ENCODE measurements at regions not wholly inside any gene's neighbourhood (a gene's known extent, or its start where the extent isn't known, plus 50 kb on each side); places are given as distances from the start of the nearest gene placed in this dataset.

DNA sequence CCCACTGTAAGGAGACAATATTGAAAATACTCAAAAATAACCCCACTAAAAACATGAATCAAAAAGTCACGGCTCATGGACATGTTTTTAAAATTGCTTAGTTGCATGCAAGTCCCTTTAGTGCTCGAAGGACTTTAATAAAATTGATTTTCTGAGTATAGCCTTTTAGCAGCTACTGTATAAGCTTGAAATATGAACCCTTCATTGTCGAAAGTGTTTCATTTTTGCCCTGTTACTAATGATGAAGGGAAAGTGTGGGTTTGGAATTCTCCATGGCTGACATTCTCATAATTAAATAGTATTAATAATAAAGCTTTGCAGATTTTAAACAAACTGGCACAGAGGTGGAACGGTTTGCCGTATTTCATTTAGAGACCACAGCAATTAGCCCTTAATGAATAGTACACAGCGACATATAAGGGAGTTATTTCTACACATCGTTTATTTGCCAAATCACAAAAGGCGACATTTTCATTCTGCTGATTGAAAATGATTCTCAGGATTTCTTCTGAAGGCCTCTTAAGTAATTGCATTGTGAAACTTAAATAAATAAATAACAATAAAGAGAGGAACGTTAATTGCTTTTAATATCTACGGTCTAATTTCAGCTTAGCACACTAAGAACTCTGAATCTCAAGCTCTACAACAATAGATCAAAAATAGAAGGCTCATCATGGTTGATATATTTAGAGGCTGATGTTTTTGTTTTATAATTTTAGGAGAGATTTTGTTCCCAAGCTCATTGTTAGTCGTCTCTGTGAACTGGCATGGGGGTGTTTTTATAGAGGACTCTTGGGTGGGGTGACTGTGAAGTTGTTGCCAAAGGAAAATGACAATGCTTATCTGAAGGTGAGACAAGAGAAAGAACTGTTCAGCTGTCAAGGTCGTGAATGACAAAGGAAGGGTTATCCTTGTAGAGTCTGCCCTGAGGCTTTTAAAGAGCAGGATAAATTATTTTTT is 60.6 kb downstream of the IRX6 start:
- no peak overlapping the region for H4K91ac ChIP-seq (replicated peaks; ENCODE audit: insufficient read length, low read length)
- H2BK5ac ChIP-seq (ENCODE audit: low read depth, low read length), result no peak overlapping the region
- H3K23ac ChIP-seq (ENCODE audit: insufficient read length), result no peak overlapping the region
- H3K4me2 ChIP-seq (ENCODE audit: insufficient read depth in 1 of 2, low read depth in 2 of 2, low read length in 2 of 2), result no peak overlapping the region
- H2BK12ac ChIP-seq (ENCODE audit: low read depth, low read length), result no peak overlapping the region
- no peak for FAIRE-seq
- H3K79me1 ChIP-seq (ENCODE audit: low read depth, low read length), result no peaks in the 10 kb centered on the region
- H2BK15ac ChIP-seq (ENCODE audit: low read length), result no peak overlapping the region
- CTCF ChIA-PET (ENCODE audit: partially characterized antibody), result interaction anchor here (1.1 to 1.9 kb wide), 2 partner anchors 11 to 27 kb away, joined by 3 to 5 read pairs; no protein-coding TSS in a partner anchor
- no peaks in the 10 kb centered on the region for H3K9me3 ChIP-seq (ENCODE audit: insufficient read depth in 2 of 2, low read depth in 1 of 2, low read length in 1 of 2)
- H3K23me2 ChIP-seq (ENCODE audit: low read depth, low read length), result no peaks in the 10 kb centered on the region
- WGBS, 2 experiments (ENCODE audit: extremely low coverage in 1 of 2, insufficient coverage in 1 of 2, insufficient read length in 1 of 2, insufficient replicate concordance in 2 of 2, low coverage in 1 of 2, low lambda C conversion rate in 2 of 2, missing lambda C conversion rate in 1 of 2), result 85% methylated on average over 12 of the region's 12 CpGs; no CpG with 5 or more reads in 1 of the 2 experiments
- POLR2A ChIA-PET (ENCODE audit: partially characterized antibody), result no interaction called here
- no peak overlapping the region for H3K9ac ChIP-seq (replicated peaks in 1 of 4; ENCODE audit: extremely low read depth in 1 of 4, low read depth in 3 of 4, low read length in 3 of 4)
- no peak overlapping the region for H3K27ac ChIP-seq (ENCODE audit: low read depth, low read length)
- no peaks in the 10 kb centered on the region for H4K20me1 ChIP-seq (replicated peaks in 1 of 2; ENCODE audit: control insufficient read depth in 1 of 2, insufficient read depth in 2 of 2, low read length in 2 of 2)
- no peak overlapping the region for H3K14ac ChIP-seq (ENCODE audit: insufficient read length)
- H3K79me2 ChIP-seq (ENCODE audit: control insufficient read depth in 1 of 2, insufficient read depth in 2 of 2, low read length in 2 of 2), result no peaks in the 10 kb centered on the region
- H3K4me1 ChIP-seq (replicated peaks in 1 of 4; ENCODE audit: control insufficient read depth in 3 of 4, insufficient read depth in 4 of 4, low read length in 3 of 4), result peaks cover 0 to 4% (median under 1%) of the 10 kb centered on the region in 4 experiments; a peak in 4 of 7 replicates
- no peaks in the 10 kb centered on the region for H3K27me3 ChIP-seq (replicated peaks in 1 of 4; ENCODE audit: control insufficient read depth in 3 of 4, extremely low read depth in 1 of 4, insufficient read depth in 3 of 4, low read length in 3 of 4)
- H3K36me3 ChIP-seq (ENCODE audit: control insufficient read depth in 2 of 4, insufficient read depth in 4 of 4, low read length in 3 of 4), result no peaks in the 10 kb centered on the region
- H2BK120ac ChIP-seq (replicated peaks; ENCODE audit: low read depth, low read length), result no peak overlapping the region
- H2BK20ac ChIP-seq (ENCODE audit: low read length), result no peak overlapping the region
- H3K18ac ChIP-seq (ENCODE audit: extremely low read depth, low read length), result no peak overlapping the region
- no peak overlapping the region for H2AFZ ChIP-seq (ENCODE audit: low read length)
- no peak for DNase-seq (ENCODE audit: low read depth in 1 of 2, low spot score in 2 of 2)
- no peak overlapping the region for H3K4me3 ChIP-seq (ENCODE audit: extremely low read depth in 1 of 4, insufficient read depth in 2 of 4, low read depth in 3 of 4, low read length in 4 of 4)
- H4K8ac ChIP-seq (ENCODE audit: extremely low read depth, insufficient read depth, low read length), result no peak overlapping the region
- H2AK5ac ChIP-seq (ENCODE audit: low read depth, low read length), result no peak overlapping the region
- H4K5ac ChIP-seq (ENCODE audit: insufficient read length, low read depth, low read length), result no peak overlapping the region
- no peak overlapping the region for H3K56ac ChIP-seq (replicated peaks; ENCODE audit: insufficient read length, low read depth, low read length)
- H3K4ac ChIP-seq (replicated peaks; ENCODE audit: insufficient read length, low read depth, low read length), result no peak overlapping the region
- TF ChIP-seq TAF1 (IDR thresholded peaks at IDR 0.05; ENCODE audit: low read depth, low read length) (no peak), HDAC6 (IDR thresholded peaks at IDR 0.05; ENCODE audit: low read depth, low read length) (no peak), SIN3A (conservative IDR thresholded peaks at IDR 0.05 in 1 of 2, IDR thresholded peaks at IDR 0.05 in 1 of 2; ENCODE audit: low read depth in 1 of 2, low read length in 2 of 2) (no peak), SP2 (IDR thresholded peaks at IDR 0.05; ENCODE audit: low read length) (no peak), HDAC2 (IDR thresholded peaks at IDR 0.05; ENCODE audit: borderline replicate concordance in 1 of 2, low read depth in 2 of 2, low read length in 2 of 2) (no peak), KDM1A (IDR thresholded peaks at IDR 0.05; ENCODE audit: borderline replicate concordance, low read length) (no peak), TBP (IDR thresholded peaks at IDR 0.05; ENCODE audit: low read depth, low read length) (no peak), TEAD4 (IDR thresholded peaks at IDR 0.05; ENCODE audit: low read depth, low read length) (no peak), CHD2 (IDR thresholded peaks at IDR 0.05; ENCODE audit: low read length) (no peak), EZH2 (IDR thresholded peaks at IDR 0.05; ENCODE audit: low read depth, low read length, severe bottlenecking) (no peak), POLR2AphosphoS5 (IDR thresholded peaks at IDR 0.05; ENCODE audit: low read depth, low read length) (no peak), PHF8 (conservative IDR thresholded peaks at IDR 0.05; ENCODE audit: low read depth, low read length) (no peak)

Data from H1 (cell line).